SK-N-SH (cell line): ENCODE measurements at regions not wholly inside any gene's neighbourhood (a gene's known extent, or its start where the extent isn't known, plus 50 kb on each side); places are given as distances from the start of the nearest gene placed in this dataset.

Experiments
- CTCF ChIP-seq: fragments of 200-600 bp; sonication (generic); IDR thresholded peaks from 2 replicates; pipeline ENCODE4 v1.6.1; 2017; ENCODE audit warnings: antibody characterized with exemption, mild to moderate bottlenecking, moderate library complexity
- EP300 ChIP-seq, 2 experiments: IDR thresholded peaks; 2 replicates each; pipeline versions ENCODE4 v1.4.0 to v1.6.1; 2012; ENCODE audit warnings: borderline replicate concordance in 1 of 2, low read depth in 1 of 2, low read length in 1 of 2
- EZH2phosphoT487 ChIP-seq: fragments of 200-600 bp; sonication (generic); IDR thresholded peaks from 2 replicates; pipeline ENCODE4 v1.6.1; 2017; ENCODE audit warnings: low read depth, mixed run types, mild to moderate bottlenecking, antibody characterized with exemption, moderate library complexity, borderline replicate concordance
- JUND ChIP-seq: IDR thresholded peaks from 2 replicates; pipeline ENCODE4 v1.4.0; 2012
- MXI1 ChIP-seq: IDR thresholded peaks from 2 replicates; pipeline ENCODE4 v1.6.1; 2012; ENCODE audit warnings: mild to moderate bottlenecking, low read depth, low read length, improper control_type of control experiment
- POLR2AphosphoS5 ChIP-seq: IDR thresholded peaks from 2 replicates; pipeline ENCODE4 v1.6.1; 2012; ENCODE audit warnings: low read depth, low read length
- REST ChIP-seq: IDR thresholded peaks from 2 replicates; pipeline ENCODE4 v1.6.1; 2012; ENCODE audit warnings: mild to moderate bottlenecking, low read depth, low read length, moderate library complexity
- RXRA ChIP-seq: IDR thresholded peaks from 2 replicates; pipeline ENCODE4 v1.4.0; 2012; ENCODE audit warnings: low read depth, mild to moderate bottlenecking, borderline replicate concordance
- SMC3 ChIP-seq: IDR thresholded peaks from 2 replicates; pipeline ENCODE4 v1.6.1; 2012; ENCODE audit warnings: low read depth, low read length, improper control_type of control experiment
- TCF12 ChIP-seq: IDR thresholded peaks from 2 replicates; pipeline ENCODE4 v1.4.0; 2012
- TEAD4 ChIP-seq: IDR thresholded peaks from 2 replicates; pipeline ENCODE4 v1.4.0; 2012; ENCODE audit warnings: mild to moderate bottlenecking, borderline replicate concordance; ENCODE audit not compliant: insufficient read depth
- YY1 ChIP-seq: IDR thresholded peaks from 2 replicates; pipeline ENCODE4 v1.4.0; 2012; ENCODE audit warnings: low read depth, mild to moderate bottlenecking

GRCh38 chr1:78434351-78434750 is 56.4 kb upstream of the PTGFR start:
- TF ChIP-seq CTCF = no peak
- TF ChIP-seq POLR2AphosphoS5 = no peak
- TF ChIP-seq TCF12 = no peak
- TF ChIP-seq YY1 = no peak
- no peak for TF ChIP-seq RXRA
- no peak for TF ChIP-seq EP300 (IDR thresholded peaks at IDR 0.05; ENCODE audit: borderline replicate concordance in 1 of 2, low read depth in 1 of 2, low read length in 1 of 2)
- TF ChIP-seq TEAD4 = no peak
- no peak for TF ChIP-seq JUND
- no peak for TF ChIP-seq SMC3
- no peak for TF ChIP-seq MXI1
- no peak for TF ChIP-seq EZH2phosphoT487
- TF ChIP-seq REST = no peak
